ENCODE measurements at regions not wholly inside any gene's neighbourhood (a gene's known extent, or its start where the extent isn't known, plus 50 kb on each side); places are given as distances from the start of the nearest gene placed in this dataset.

DNA sequence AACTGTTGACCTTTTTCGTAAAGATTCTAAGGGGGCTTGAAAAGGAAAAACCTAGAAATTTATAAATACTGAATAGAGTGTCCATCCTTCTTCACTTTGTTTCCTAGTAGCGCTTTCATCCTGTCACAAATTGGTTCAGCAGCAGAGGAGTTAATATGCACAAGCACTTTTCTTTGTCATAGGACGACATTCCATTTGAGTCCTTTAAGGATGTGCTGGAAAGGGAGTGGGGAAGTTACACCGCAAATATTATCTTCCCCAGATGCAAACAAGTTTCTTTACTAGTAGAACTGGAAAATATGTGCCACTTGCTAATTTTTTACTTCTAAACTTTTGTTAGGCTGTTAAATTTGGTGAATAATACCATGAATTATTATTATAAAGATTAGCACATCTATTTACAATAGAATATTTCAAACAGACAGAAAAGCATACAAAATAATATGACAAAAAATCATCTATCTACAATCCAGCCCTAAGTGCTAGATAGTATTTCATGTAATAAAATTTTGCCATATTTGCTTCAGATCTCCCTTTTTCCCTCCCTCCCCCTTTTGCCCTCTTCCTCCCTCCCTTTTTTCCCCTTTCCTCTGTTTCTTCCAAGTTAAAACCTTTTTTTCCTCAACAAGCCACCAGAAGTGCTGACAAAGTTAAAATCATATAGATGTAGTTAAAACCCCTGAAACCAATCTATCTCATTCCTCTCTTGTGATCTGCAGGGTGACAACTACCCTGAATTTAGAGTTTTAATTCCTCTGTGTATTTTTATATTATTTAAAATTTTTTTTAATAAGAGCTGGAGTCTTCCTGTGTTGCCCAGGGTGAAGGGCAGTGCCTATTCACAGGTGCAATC lies 50.5 kb upstream of the MAP4K3 start:
- H4K20me1 ChIP-seq: no peaks in the 10 kb centered on the region
- H3K4me3 ChIP-seq: no peak overlapping the region
- peaks cover 29 to 68% (median 36%) of the 10 kb centered on the region in 10 experiments for H3K4me1 ChIP-seq
- no peaks in the 10 kb centered on the region for H3K36me3 ChIP-seq
- no peak for TF ChIP-seq Cebpa-rat (IDR thresholded peaks at IDR 0.05)
- H3K9me3 ChIP-seq (replicated peaks in 1 of 11): peaks cover 0 to 8% (median 0%) of the 10 kb centered on the region in 11 experiments; a peak in 1 of 22 replicates
- peak overlapping the region in 4 of 11 experiments; percentile 51 to 81 (median 70); a peak in 6 of 22 replicates for H3K4me2 ChIP-seq
- peak overlapping the region in 2 of 11 experiments; percentile 47 to 65; a peak in 4 of 22 replicates for H3K27ac ChIP-seq
- H3K27me3 ChIP-seq: peaks cover 0 to 34% (median 0%) of the 10 kb centered on the region in 11 experiments; a peak in 4 of 22 replicates
- H3K9ac ChIP-seq: no peak overlapping the region; a peak in 1 of 22 replicates

DNA sequence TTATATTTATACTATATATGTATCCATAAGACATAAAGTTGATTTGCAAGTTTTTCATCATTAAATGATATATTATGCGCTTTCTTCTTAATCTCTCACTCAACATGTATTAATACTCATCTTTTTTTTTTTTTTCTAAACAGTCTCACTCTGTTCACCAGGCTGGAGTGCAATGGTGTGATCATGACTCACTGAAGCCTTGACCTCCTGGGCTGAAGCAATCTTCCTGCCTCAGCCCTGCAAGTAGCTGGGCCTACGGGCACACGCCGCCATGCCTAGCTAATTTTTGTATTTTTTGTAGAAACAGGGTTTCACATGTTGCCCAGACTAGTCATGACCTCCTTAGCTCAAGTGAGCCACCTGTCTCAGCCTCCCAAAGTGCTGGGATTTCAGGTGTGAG lies 51.4 kb upstream of the MAP4K3 start:
- Histone ChIP-seq H3K36me3 (no peaks in the 10 kb centered on the region), H4K20me1 (no peaks in the 10 kb centered on the region), H3K4me3 (no peak overlapping the region), H3K4me2 (peak overlapping the region in 4 of 11 experiments; percentile 51 to 81 (median 70); a peak in 9 of 22 replicates), H3K27me3 (peaks cover 0 to 34% (median 0%) of the 10 kb centered on the region in 11 experiments; a peak in 4 of 22 replicates), H3K9me3 (replicated peaks in 1 of 11) (peaks cover 0 to 8% (median 0%) of the 10 kb centered on the region in 11 experiments; a peak in 1 of 22 replicates), H3K4me1 (peaks cover 26 to 65% (median 33%) of the 10 kb centered on the region in 10 experiments), H3K9ac (no peak overlapping the region; a peak in 2 of 22 replicates), H3K27ac (peak overlapping the region in 3 of 11 experiments; percentile 42 to 65 (median 47); a peak in 6 of 22 replicates)
- TF ChIP-seq Cebpa-rat (IDR thresholded peaks at IDR 0.05): peak in 1 of 11 experiments; percentile 36; a peak in 1 of 22 replicates

DNA sequence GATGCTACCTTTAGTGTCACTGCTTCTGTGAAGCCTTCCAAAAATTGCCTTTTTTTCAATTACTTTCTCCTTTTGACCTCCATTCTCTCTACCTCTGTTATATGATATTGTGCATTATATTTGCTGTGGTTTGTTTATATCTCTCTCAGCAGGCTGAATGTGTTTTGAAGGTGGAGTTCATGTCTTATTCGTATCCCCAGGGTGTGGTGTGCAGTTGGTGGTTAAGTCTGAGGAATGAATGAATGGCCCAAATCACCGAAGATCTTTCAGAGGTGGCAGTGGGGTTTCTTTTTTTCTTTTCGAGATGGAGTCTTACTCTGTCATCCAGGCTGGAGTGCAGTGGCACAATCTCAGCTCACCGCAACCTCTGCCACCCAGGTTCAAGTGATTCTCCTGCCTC lies 53.5 kb upstream of the MAP4K3 start:
- Histone ChIP-seq H3K4me2 (0 out of 22 replicates have a peak overlapping the region, but pooled peaks of 1 of the 11 experiments have one; percentile 75), H3K9ac (no peak overlapping the region), H3K9me3 (replicated peaks in 1 of 11) (peaks cover 0 to 8% (median 0%) of the 10 kb centered on the region in 11 experiments; a peak in 1 of 22 replicates), H3K36me3 (no peaks in the 10 kb centered on the region), H3K4me3 (no peak overlapping the region), H4K20me1 (no peaks in the 10 kb centered on the region), H3K27ac (peak overlapping the region in 2 of 11 experiments; percentile 85 to 86; a peak in 3 of 22 replicates), H3K4me1 (peaks cover 18 to 70% (median 32%) of the 10 kb centered on the region in 10 experiments), H3K27me3 (peaks cover 0 to 43% (median 0%) of the 10 kb centered on the region in 11 experiments; a peak in 4 of 22 replicates)
- no peak for TF ChIP-seq Cebpa-rat (IDR thresholded peaks at IDR 0.05)

DNA sequence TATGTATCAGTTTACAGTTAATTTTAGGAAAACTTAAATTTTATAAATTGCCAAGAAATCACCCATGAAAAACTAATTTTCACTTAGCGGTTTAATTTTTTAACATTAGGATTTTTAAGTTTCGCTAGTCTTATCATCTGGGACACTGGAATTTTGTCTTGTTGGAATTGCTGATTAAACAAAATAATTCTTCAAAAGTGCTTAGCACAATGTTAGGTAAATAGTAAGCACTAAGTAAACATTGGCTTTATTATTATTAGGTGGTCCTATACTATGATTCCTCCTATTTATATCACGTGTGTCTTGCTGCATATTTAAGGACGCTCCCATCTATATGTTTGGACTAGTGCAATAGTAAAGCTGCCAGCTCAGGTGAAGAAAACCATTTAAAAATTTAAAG lies 54.6 kb upstream of the MAP4K3 start:
- H3K4me3 ChIP-seq: no peak overlapping the region
- H3K27ac ChIP-seq: peak overlapping the region; percentile 4 to 86 (median 62); a peak in 17 of 22 replicates

DNA sequence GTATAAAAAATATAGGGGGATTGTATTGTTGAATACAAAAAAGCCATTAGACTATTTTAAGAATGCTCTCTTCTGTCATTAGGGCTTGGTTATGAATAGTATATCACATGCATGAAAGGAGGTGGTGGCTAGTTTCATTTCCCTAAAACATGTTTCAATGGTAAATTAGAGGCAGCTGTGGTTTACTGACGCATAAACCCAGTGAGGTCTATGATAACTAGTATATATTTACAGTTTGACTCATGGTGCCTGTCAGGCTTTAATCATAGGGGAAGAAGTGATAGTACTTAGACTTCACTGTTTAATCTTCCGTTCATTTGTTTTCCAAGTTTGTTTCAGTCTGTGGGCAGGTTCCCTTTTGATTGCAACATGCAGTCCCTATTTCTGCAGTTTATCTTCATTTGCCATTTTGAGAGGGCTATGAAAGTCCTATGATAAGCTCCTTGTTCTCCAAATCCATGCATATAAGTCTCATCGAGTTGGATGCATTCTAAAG lies 55.1 kb upstream of the MAP4K3 start:
- TF ChIP-seq Cebpa-rat (IDR thresholded peaks at IDR 0.05): peak in 8 of 11 experiments; percentile 43 to 95 (median 76); a peak in 12 of 22 replicates
- H3K4me1 ChIP-seq: peaks cover 18 to 58% (median 32%) of the 10 kb centered on the region in 10 experiments
- peak overlapping the region; percentile 50 to 86 (median 66); a peak in 21 of 22 replicates for H3K4me2 ChIP-seq
- peaks cover 0 to 8% (median 0%) of the 10 kb centered on the region in 11 experiments; a peak in 1 of 22 replicates for H3K9me3 ChIP-seq (replicated peaks in 1 of 11)
- peak overlapping the region; percentile 70 to 87 (median 76); a peak in 21 of 22 replicates for H3K27ac ChIP-seq
- peaks cover 0 to 47% (median 0%) of the 10 kb centered on the region in 11 experiments; a peak in 4 of 22 replicates for H3K27me3 ChIP-seq
- no peaks in the 10 kb centered on the region for H3K36me3 ChIP-seq
- no peaks in the 10 kb centered on the region for H4K20me1 ChIP-seq
- peak overlapping the region in 10 of 11 experiments; percentile 8 to 71 (median 44); a peak in 14 of 22 replicates for H3K9ac ChIP-seq
- peak overlapping the region in 2 of 10 experiments; percentile 2 to 16; a peak in 2 of 20 replicates for H3K4me3 ChIP-seq

More for the DNA sequence above, 54.6 kb upstream of the MAP4K3 start:
- Histone ChIP-seq H3K9ac (peak overlapping the region in 2 of 11 experiments; percentile 19 to 24; a peak in 3 of 22 replicates), H3K9me3 (replicated peaks in 1 of 11) (peaks cover 0 to 8% (median 0%) of the 10 kb centered on the region in 11 experiments; a peak in 1 of 22 replicates), H3K27me3 (peaks cover 0 to 44% (median 0%) of the 10 kb centered on the region in 11 experiments; a peak in 4 of 22 replicates), H3K36me3 (no peaks in the 10 kb centered on the region), H3K4me1 (peaks cover 18 to 62% (median 32%) of the 10 kb centered on the region in 10 experiments), H3K4me2 (peak overlapping the region; percentile 14 to 86 (median 65); a peak in 19 of 22 replicates), H4K20me1 (no peaks in the 10 kb centered on the region)
- no peak for TF ChIP-seq Cebpa-rat (IDR thresholded peaks at IDR 0.05)

DNA sequence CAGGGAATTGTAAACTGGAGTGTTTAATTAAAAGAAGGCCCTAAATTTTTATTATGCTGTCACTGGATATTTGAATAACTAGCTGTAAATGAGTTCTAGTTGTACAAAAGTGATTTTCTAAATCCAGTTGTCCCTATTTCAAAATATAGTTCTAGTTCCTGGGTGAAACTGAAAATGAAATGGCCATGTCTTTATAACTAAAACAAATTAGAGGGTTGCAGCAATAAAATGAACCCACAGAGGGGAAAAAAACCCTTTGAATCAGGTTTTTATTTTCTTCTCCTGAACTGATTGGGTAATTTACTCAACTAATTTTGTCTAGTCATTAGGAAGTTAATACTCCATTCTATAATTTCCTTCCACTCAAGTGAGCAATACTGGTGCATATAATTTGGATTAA lies 55.6 kb upstream of the MAP4K3 start:
- H3K27me3 ChIP-seq: peaks cover 0 to 53% (median 0%) of the 10 kb centered on the region in 11 experiments; a peak in 4 of 22 replicates
- H3K27ac ChIP-seq: peak overlapping the region; percentile 70 to 87 (median 76); a peak in 21 of 22 replicates
- peaks cover 0 to 8% (median 0%) of the 10 kb centered on the region in 11 experiments; a peak in 1 of 22 replicates for H3K9me3 ChIP-seq (replicated peaks in 1 of 11)
- H3K36me3 ChIP-seq: no peaks in the 10 kb centered on the region
- H3K4me3 ChIP-seq: peak overlapping the region in 3 of 10 experiments; percentile 2 to 25 (median 16); a peak in 3 of 20 replicates
- H3K4me1 ChIP-seq: peaks cover 18 to 54% (median 32%) of the 10 kb centered on the region in 10 experiments
- no peak for TF ChIP-seq Cebpa-rat (IDR thresholded peaks at IDR 0.05)
- no peaks in the 10 kb centered on the region for H4K20me1 ChIP-seq
- H3K9ac ChIP-seq: peak overlapping the region in 10 of 11 experiments; percentile 8 to 71 (median 44); a peak in 13 of 22 replicates
- peak overlapping the region; percentile 50 to 86 (median 66); a peak in 21 of 22 replicates for H3K4me2 ChIP-seq

DNA sequence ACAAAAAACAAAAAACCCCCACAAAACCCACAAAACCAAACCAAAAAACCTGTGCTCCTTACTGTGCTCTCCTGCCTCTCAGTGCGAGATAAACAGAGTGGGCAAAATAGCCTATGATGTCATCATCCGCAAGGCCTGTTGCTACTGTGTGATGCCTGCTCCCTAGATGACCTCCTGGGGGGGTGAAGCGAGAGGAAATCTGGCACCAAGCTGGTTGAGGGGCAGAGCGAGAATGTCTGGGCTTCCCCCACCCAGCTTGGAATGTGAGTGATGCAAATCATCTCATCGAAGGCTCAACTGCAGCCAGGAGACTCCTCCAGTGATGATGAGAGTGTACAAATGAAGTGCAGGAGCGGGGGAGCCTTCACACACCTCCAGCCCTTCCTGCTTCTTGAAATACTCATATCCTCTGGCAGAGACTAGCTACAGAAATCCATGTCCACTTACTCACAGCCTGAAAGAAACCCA lies 57.7 kb upstream of the MAP4K3 start:
- Histone ChIP-seq H3K9ac (no peak overlapping the region), H3K4me2 (peak overlapping the region in 7 of 11 experiments; percentile 1 to 36 (median 29); a peak in 9 of 22 replicates), H3K27me3 (peaks cover 0 to 64% (median 0%) of the 10 kb centered on the region in 11 experiments; a peak in 4 of 22 replicates), H3K27ac (peak overlapping the region in 1 of 11 experiments; percentile 3; a peak in 1 of 22 replicates), H3K36me3 (no peaks in the 10 kb centered on the region), H3K4me1 (peaks cover 17 to 36% (median 26%) of the 10 kb centered on the region in 10 experiments), H3K4me3 (no peak overlapping the region), H4K20me1 (no peaks in the 10 kb centered on the region), H3K9me3 (replicated peaks in 1 of 11) (peaks cover 0 to 2% (median 0%) of the 10 kb centered on the region in 11 experiments; a peak in 1 of 22 replicates)
- no peak for TF ChIP-seq Cebpa-rat (IDR thresholded peaks at IDR 0.05)
